Parathyroid adenoma (tissue), 2 donors: ENCODE measurements at regions not wholly inside any gene's neighbourhood (a gene's known extent, or its start where the extent isn't known, plus 50 kb on each side); places are given as distances from the start of the nearest gene placed in this dataset.
"Not testable (repeated sequence)": the region's sequence is repeated elsewhere in the genome, so short reads cannot be mapped to it uniquely, and the experiment has no call there.

Experiments used
- H2AFZ ChIP-seq: fragments of 300-600 bp; sonication (generic); one replicate; pipeline ENCODE4 v1.7.0; 2017; ENCODE audit warnings: antibody characterized with exemption, mild to moderate bottlenecking
- H3K27ac ChIP-seq: fragments of 300-600 bp; sonication (generic); one replicate; pipeline ENCODE4 v1.7.0; 2017
- H3K27me3 ChIP-seq: fragments of 300-600 bp; sonication (generic); one replicate; pipeline ENCODE4 v1.7.0; 2017; ENCODE audit warnings: low read length; ENCODE audit not compliant: control insufficient read depth, insufficient read depth
- H3K36me3 ChIP-seq: fragments of 300-600 bp; sonication (generic); one replicate; pipeline ENCODE4 v1.7.0; 2017; ENCODE audit warnings: low read length; ENCODE audit not compliant: control insufficient read depth, insufficient read depth
- H3K4me1 ChIP-seq: fragments of 300-600 bp; sonication (generic); one replicate; pipeline ENCODE4 v1.7.0; 2017; ENCODE audit warnings: control low read depth
- H3K4me2 ChIP-seq: fragments of 300-600 bp; sonication (generic); one replicate; pipeline ENCODE4 v1.7.0; 2017; ENCODE audit warnings: low read length
- H3K4me3 ChIP-seq: fragments of 300-600 bp; sonication (generic); one replicate; pipeline ENCODE4 v1.7.0; 2017; ENCODE audit warnings: low read depth, low read length
- H3K79me2 ChIP-seq: fragments of 300-600 bp; sonication (generic); one replicate; pipeline ENCODE4 v1.7.0; 2017; ENCODE audit warnings: control low read depth
- H3K9ac ChIP-seq: fragments of 300-600 bp; sonication (generic); one replicate; pipeline ENCODE4 v1.7.0; 2017; ENCODE audit warnings: mild to moderate bottlenecking
- H3K9me3 ChIP-seq: fragments of 300-600 bp; sonication (generic); one replicate; pipeline ENCODE4 v1.7.0; 2017; ENCODE audit warnings: low read length; ENCODE audit not compliant: control insufficient read depth
- CTCF ChIP-seq: fragments of 300-600 bp; sonication (generic); IDR thresholded peaks from one replicate; pipeline ENCODE4 v1.7.0; 2017; ENCODE audit warnings: antibody characterized with exemption, mild to moderate bottlenecking
- donor health status: primary hyperparathyroidism.

- no peaks in the 10 kb centered on the region for H3K36me3 ChIP-seq
- H3K79me2 ChIP-seq, result no peaks in the 10 kb centered on the region
- no peaks in the 10 kb centered on the region for H3K27me3 ChIP-seq
- H3K4me1 ChIP-seq, result no peaks in the 10 kb centered on the region
- no peak for TF ChIP-seq CTCF
- no peak overlapping the region for H3K9ac ChIP-seq
- no peak overlapping the region for H3K4me3 ChIP-seq
- peak overlapping the region; percentile 43 for H2AFZ ChIP-seq
- H3K4me2 ChIP-seq, result no peak overlapping the region
- H3K9me3 ChIP-seq, result no peaks in the 10 kb centered on the region
- H3K27ac ChIP-seq, result no peak overlapping the region
These were observed 151.5 kb downstream of the TTC8 start for GRCh38 chr14:88975926-88976325.

GRCh38 chr14:88980907-88981306 is 156.5 kb downstream of the TTC8 start:
- not testable (repeated sequence) for H3K9ac ChIP-seq, H2AFZ ChIP-seq, H3K79me2 ChIP-seq

GRCh38 chr14:88981948-88982347 is 157.5 kb downstream of the TTC8 start:
- Histone ChIP-seq H3K4me1 (no peaks in the 10 kb centered on the region), H3K27me3 (no peaks in the 10 kb centered on the region)

More at GRCh38 chr14:88980907-88981306, 156.5 kb downstream of the TTC8 start:
- H3K27ac ChIP-seq, H3K27me3 ChIP-seq, H3K36me3 ChIP-seq, H3K4me1 ChIP-seq, H3K4me2 ChIP-seq, H3K9me3 ChIP-seq, H3K4me3 ChIP-seq: not testable (repeated sequence)

GRCh38 chr14:88983755-88984154 is 159.3 kb downstream of the TTC8 start:
- TF ChIP-seq CTCF, result no peak
- H3K4me1 ChIP-seq, result no peaks in the 10 kb centered on the region
- no peaks in the 10 kb centered on the region for H3K9me3 ChIP-seq
- no peak overlapping the region for H3K4me2 ChIP-seq
- no peak overlapping the region for H3K27ac ChIP-seq
- H3K9ac ChIP-seq, result no peak overlapping the region
- H3K4me3 ChIP-seq, result no peak overlapping the region
- no peaks in the 10 kb centered on the region for H3K27me3 ChIP-seq
- H3K79me2 ChIP-seq, result no peaks in the 10 kb centered on the region
- H3K36me3 ChIP-seq, result no peaks in the 10 kb centered on the region
- no peak overlapping the region for H2AFZ ChIP-seq

More at GRCh38 chr14:88981948-88982347, 157.5 kb downstream of the TTC8 start:
- Histone ChIP-seq H3K27ac (no peak overlapping the region), H3K9me3 (no peaks in the 10 kb centered on the region), H3K79me2 (no peaks in the 10 kb centered on the region), H3K4me3 (no peak overlapping the region), H3K36me3 (no peaks in the 10 kb centered on the region), H3K9ac (no peak overlapping the region), H2AFZ (no peak overlapping the region), H3K4me2 (no peak overlapping the region)
- no peak for TF ChIP-seq CTCF

GRCh38 chr14:88985654-88986053 is 161.2 kb downstream of the TTC8 start:
- Histone ChIP-seq H3K9me3 (no peaks in the 10 kb centered on the region), H3K36me3 (no peaks in the 10 kb centered on the region), H3K4me2 (no peak overlapping the region), H2AFZ (no peak overlapping the region), H3K27me3 (no peaks in the 10 kb centered on the region), H3K27ac (no peak overlapping the region), H3K4me1 (no peaks in the 10 kb centered on the region), H3K9ac (no peak overlapping the region), H3K79me2 (no peaks in the 10 kb centered on the region), H3K4me3 (no peak overlapping the region)
- TF ChIP-seq CTCF, result no peak
